GM23248 (cell line): ENCODE measurements at regions not wholly inside any gene's neighbourhood (a gene's known extent, or its start where the extent isn't known, plus 50 kb on each side); places are given as distances from the start of the nearest gene placed in this dataset.

Source experiments
- EZH2 ChIP-seq: fragments of 200-600 bp; sonication (generic); IDR thresholded peaks from 2 replicates; pipeline ENCODE4 v1.6.1; 2018; ENCODE audit warnings: antibody characterized with exemption, mild to moderate bottlenecking; ENCODE audit not compliant: insufficient read depth, poor library complexity, severe bottlenecking
- EZH2phosphoT487 ChIP-seq: fragments of 200-600 bp; sonication (generic); IDR thresholded peaks from 2 replicates; pipeline ENCODE4 v1.6.1; 2018; ENCODE audit warnings: antibody characterized with exemption, moderate library complexity, mild to moderate bottlenecking, low read depth; ENCODE audit not compliant: insufficient read depth

- TF ChIP-seq EZH2 (no peak), EZH2phosphoT487 (no peak)
Observed at GRCh38 chr1:244919320-244920282, 55.3 kb upstream of the HNRNPU start.
